Smooth muscle cell (in vitro differentiated cells): ENCODE measurements at regions not wholly inside any gene's neighbourhood (a gene's known extent, or its start where the extent isn't known, plus 50 kb on each side); places are given as distances from the start of the nearest gene placed in this dataset.
"Not testable (repeated sequence)": the region's sequence is repeated elsewhere in the genome, so short reads cannot be mapped to it uniquely, and the experiment has no call there.

Experiments used
- DNase-seq: peaks from one replicate; lab custom pipeline; 2025; ENCODE audit not compliant: unreplicated experiment; lab: John Stamatoyannopoulos, UW
- H2AFZ ChIP-seq: fragments of 200-600 bp; sonication (generic); 2 replicates; pipeline ENCODE4 v1.6.0; 2016; ENCODE audit warnings: antibody characterized with exemption, low read depth, mild to moderate bottlenecking
- H3F3A ChIP-seq: fragments of 200-600 bp; sonication (generic); 2 replicates; pipeline ENCODE4 v1.6.0; 2017; ENCODE audit warnings: antibody characterized with exemption, low read depth
- H3K27ac ChIP-seq: fragments of 200-600 bp; sonication (generic); 2 replicates; pipeline ENCODE4 v1.5.1; 2016; ENCODE audit warnings: low read depth, mild to moderate bottlenecking
- H3K27me3 ChIP-seq: fragments of 200-600 bp; sonication (generic); 2 replicates; pipeline ENCODE4 v1.6.1; 2016; ENCODE audit warnings: low read depth, mild to moderate bottlenecking
- H3K36me3 ChIP-seq: fragments of 200-600 bp; sonication (generic); 2 replicates; pipeline ENCODE4 v1.5.1; 2016; ENCODE audit warnings: low read depth
- H3K4me1 ChIP-seq: fragments of 200-600 bp; sonication (generic); 2 replicates; pipeline ENCODE4 v1.5.1; 2016; ENCODE audit warnings: low read depth
- H3K4me2 ChIP-seq: fragments of 200-600 bp; sonication (generic); 2 replicates; pipeline ENCODE4 v1.6.0; 2016; ENCODE audit warnings: mild to moderate bottlenecking
- H3K4me3 ChIP-seq: fragments of 200-600 bp; sonication (generic); 2 replicates; pipeline ENCODE4 v1.5.1; 2016; ENCODE audit warnings: mild to moderate bottlenecking
- H3K79me2 ChIP-seq: fragments of 200-600 bp; sonication (generic); 2 replicates; pipeline ENCODE4 v1.6.0; 2016; ENCODE audit warnings: low read depth, mild to moderate bottlenecking
- H3K9ac ChIP-seq: fragments of 200-600 bp; sonication (generic); 2 replicates; pipeline ENCODE4 v1.6.0; 2016; ENCODE audit warnings: low read depth
- H3K9me3 ChIP-seq: fragments of 200-600 bp; sonication (generic); replicated peaks from 2 replicates; pipeline ENCODE4 v1.5.1; 2016; ENCODE audit warnings: low read depth
- H4K20me1 ChIP-seq: fragments of 200-600 bp; sonication (generic); 2 replicates; pipeline ENCODE4 v1.6.0; 2016; ENCODE audit warnings: low read depth
- CTCF ChIP-seq: fragments of 200-600 bp; sonication (generic); IDR thresholded peaks from 2 replicates; pipeline ENCODE4 v1.5.1; 2017; ENCODE audit warnings: borderline replicate concordance, mild to moderate bottlenecking, antibody characterized with exemption; ENCODE audit not compliant: insufficient read depth, poor library complexity, severe bottlenecking
- WGBS: methylation state at CpG from one replicate; pipeline ENCODE4 v1.1.7; 2016; ENCODE audit warnings: low lambda C conversion rate; 5-methylcytosine and 5-hydroxymethylcytosine counted together

GRCh38 chrX:80929251-80929650 lies 119.6 kb upstream of the BRWD3 start:
- no peak overlapping the region for H3K27ac ChIP-seq
- no peak overlapping the region for H3K9ac ChIP-seq
- no peaks in the 10 kb centered on the region for H3K27me3 ChIP-seq
- H3K36me3 ChIP-seq, result no peaks in the 10 kb centered on the region
- 90% methylated on average over 8 of the region's 8 CpGs for WGBS
- no peak overlapping the region for H3K4me3 ChIP-seq
- H3K4me1 ChIP-seq, result no peaks in the 10 kb centered on the region
- H3K9me3 ChIP-seq, result no peaks in the 10 kb centered on the region
- no peaks in the 10 kb centered on the region for H3K79me2 ChIP-seq
- DNase-seq, result no peak
- no peak for TF ChIP-seq CTCF
- no peaks in the 10 kb centered on the region for H3F3A ChIP-seq
- H2AFZ ChIP-seq, result no peak overlapping the region
- no peaks in the 10 kb centered on the region for H4K20me1 ChIP-seq
- H3K4me2 ChIP-seq, result no peak overlapping the region

GRCh38 chrX:80917919-80918318 lies 108.2 kb upstream of the BRWD3 start:
- H3K4me2 ChIP-seq, result no peak overlapping the region
- H3K79me2 ChIP-seq, result no peaks in the 10 kb centered on the region
- no peak overlapping the region for H3K9ac ChIP-seq
- TF ChIP-seq CTCF, result no peak
- peaks cover 10% of the 10 kb centered on the region for H3K9me3 ChIP-seq
- no peaks in the 10 kb centered on the region for H3F3A ChIP-seq
- no peaks in the 10 kb centered on the region for H3K36me3 ChIP-seq
- H2AFZ ChIP-seq, result no peak overlapping the region
- no peaks in the 10 kb centered on the region for H3K4me1 ChIP-seq
- H3K27ac ChIP-seq, result no peak overlapping the region
- WGBS, result 40% methylated on average over 1 of the region's 1 CpG
- H4K20me1 ChIP-seq, result no peaks in the 10 kb centered on the region
- DNase-seq, result no peak
- no peaks in the 10 kb centered on the region for H3K27me3 ChIP-seq
- H3K4me3 ChIP-seq, result no peak overlapping the region

- not testable (repeated sequence) for H3K4me2 ChIP-seq, DNase-seq, H4K20me1 ChIP-seq, H3K27me3 ChIP-seq, H3F3A ChIP-seq, H3K36me3 ChIP-seq, H3K79me2 ChIP-seq, H3K27ac ChIP-seq, H2AFZ ChIP-seq, H3K4me3 ChIP-seq, H3K4me1 ChIP-seq, H3K9ac ChIP-seq
- H3K9me3 ChIP-seq, result peaks cover 13% of the 10 kb centered on the region
- 80% methylated on average over 2 of the region's 2 CpGs for WGBS
Measured at GRCh38 chrX:80912351-80912750, 102.7 kb upstream of the BRWD3 start.

- H3F3A ChIP-seq, result no peaks in the 10 kb centered on the region
- WGBS, result 22% methylated on average over 1 of the region's 1 CpG
- H3K79me2 ChIP-seq, result no peaks in the 10 kb centered on the region
- no peaks in the 10 kb centered on the region for H4K20me1 ChIP-seq
- no peaks in the 10 kb centered on the region for H3K36me3 ChIP-seq
- H3K4me3 ChIP-seq, result no peak overlapping the region
- H3K9me3 ChIP-seq, result no peaks in the 10 kb centered on the region
- DNase-seq, result no peak
- peak overlapping the region; percentile 12 for H3K27ac ChIP-seq
- no peaks in the 10 kb centered on the region for H3K27me3 ChIP-seq
- no peak for TF ChIP-seq CTCF
- no peak overlapping the region for H2AFZ ChIP-seq
- no peaks in the 10 kb centered on the region for H3K4me1 ChIP-seq
- no peak overlapping the region for H3K9ac ChIP-seq
- H3K4me2 ChIP-seq, result no peak overlapping the region
Measured at GRCh38 chrX:80879916-80880315, 70.2 kb upstream of the BRWD3 start.
